ENCODE measurements at regions not wholly inside any gene's neighbourhood (a gene's known extent, or its start where the extent isn't known, plus 50 kb on each side); places are given as distances from the start of the nearest gene placed in this dataset.

GRCh38 chr12:25025260-25025659 lies 76.4 kb upstream of the BCAT1 start:
- H3K4me3 Mint-ChIP-seq = no peak overlapping the region
- H3K36me3 Mint-ChIP-seq = no peaks in the 10 kb centered on the region
- TF ChIP-seq RELA (CRISPR knock-in tag; IDR thresholded peaks at IDR 0.05; ENCODE audit: borderline replicate concordance) (no peak), ZNF423 (CRISPR knock-in tag; IDR thresholded peaks at IDR 0.05) (no peak), FOXK1 (CRISPR knock-in tag; IDR thresholded peaks at IDR 0.05) (no peak), ZNF317 (CRISPR knock-in tag; IDR thresholded peaks at IDR 0.05; ENCODE audit: borderline replicate concordance, low read depth) (no peak), ZNF671 (CRISPR knock-in tag; IDR thresholded peaks at IDR 0.05) (no peak), HMGA2 (CRISPR knock-in tag; IDR thresholded peaks at IDR 0.05) (no peak)
- TF ChIP-seq, protein P1, sequence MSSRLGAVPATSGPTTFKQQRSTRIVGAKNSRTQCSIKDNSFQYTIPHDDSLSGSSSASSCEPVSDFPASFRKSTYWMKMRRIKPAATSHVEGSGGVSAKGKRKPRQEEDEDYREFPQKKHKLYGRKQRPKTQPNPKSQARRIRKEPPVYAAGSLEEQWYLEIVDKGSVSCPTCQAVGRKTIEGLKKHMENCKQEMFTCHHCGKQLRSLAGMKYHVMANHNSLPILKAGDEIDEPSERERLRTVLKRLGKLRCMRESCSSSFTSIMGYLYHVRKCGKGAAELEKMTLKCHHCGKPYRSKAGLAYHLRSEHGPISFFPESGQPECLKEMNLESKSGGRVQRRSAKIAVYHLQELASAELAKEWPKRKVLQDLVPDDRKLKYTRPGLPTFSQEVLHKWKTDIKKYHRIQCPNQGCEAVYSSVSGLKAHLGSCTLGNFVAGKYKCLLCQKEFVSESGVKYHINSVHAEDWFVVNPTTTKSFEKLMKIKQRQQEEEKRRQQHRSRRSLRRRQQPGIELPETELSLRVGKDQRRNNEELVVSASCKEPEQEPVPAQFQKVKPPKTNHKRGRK (CRISPR knock-in tag; IDR thresholded peaks at IDR 0.05; ENCODE audit: borderline replicate concordance) = no peak
- TF ChIP-seq, protein P2, sequence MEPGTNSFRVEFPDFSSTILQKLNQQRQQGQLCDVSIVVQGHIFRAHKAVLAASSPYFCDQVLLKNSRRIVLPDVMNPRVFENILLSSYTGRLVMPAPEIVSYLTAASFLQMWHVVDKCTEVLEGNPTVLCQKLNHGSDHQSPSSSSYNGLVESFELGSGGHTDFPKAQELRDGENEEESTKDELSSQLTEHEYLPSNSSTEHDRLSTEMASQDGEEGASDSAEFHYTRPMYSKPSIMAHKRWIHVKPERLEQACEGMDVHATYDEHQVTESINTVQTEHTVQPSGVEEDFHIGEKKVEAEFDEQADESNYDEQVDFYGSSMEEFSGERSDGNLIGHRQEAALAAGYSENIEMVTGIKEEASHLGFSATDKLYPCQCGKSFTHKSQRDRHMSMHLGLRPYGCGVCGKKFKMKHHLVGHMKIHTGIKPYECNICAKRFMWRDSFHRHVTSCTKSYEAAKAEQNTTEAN (CRISPR knock-in tag; IDR thresholded peaks at IDR 0.05) = no peak
- TF ChIP-seq, protein P3, sequence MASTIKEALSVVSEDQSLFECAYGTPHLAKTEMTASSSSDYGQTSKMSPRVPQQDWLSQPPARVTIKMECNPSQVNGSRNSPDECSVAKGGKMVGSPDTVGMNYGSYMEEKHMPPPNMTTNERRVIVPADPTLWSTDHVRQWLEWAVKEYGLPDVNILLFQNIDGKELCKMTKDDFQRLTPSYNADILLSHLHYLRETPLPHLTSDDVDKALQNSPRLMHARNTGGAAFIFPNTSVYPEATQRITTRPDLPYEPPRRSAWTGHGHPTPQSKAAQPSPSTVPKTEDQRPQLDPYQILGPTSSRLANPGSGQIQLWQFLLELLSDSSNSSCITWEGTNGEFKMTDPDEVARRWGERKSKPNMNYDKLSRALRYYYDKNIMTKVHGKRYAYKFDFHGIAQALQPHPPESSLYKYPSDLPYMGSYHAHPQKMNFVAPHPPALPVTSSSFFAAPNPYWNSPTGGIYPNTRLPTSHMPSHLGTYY (CRISPR knock-in tag; IDR thresholded peaks at IDR 0.05) = no peak
- TF ChIP-seq, protein P4, sequence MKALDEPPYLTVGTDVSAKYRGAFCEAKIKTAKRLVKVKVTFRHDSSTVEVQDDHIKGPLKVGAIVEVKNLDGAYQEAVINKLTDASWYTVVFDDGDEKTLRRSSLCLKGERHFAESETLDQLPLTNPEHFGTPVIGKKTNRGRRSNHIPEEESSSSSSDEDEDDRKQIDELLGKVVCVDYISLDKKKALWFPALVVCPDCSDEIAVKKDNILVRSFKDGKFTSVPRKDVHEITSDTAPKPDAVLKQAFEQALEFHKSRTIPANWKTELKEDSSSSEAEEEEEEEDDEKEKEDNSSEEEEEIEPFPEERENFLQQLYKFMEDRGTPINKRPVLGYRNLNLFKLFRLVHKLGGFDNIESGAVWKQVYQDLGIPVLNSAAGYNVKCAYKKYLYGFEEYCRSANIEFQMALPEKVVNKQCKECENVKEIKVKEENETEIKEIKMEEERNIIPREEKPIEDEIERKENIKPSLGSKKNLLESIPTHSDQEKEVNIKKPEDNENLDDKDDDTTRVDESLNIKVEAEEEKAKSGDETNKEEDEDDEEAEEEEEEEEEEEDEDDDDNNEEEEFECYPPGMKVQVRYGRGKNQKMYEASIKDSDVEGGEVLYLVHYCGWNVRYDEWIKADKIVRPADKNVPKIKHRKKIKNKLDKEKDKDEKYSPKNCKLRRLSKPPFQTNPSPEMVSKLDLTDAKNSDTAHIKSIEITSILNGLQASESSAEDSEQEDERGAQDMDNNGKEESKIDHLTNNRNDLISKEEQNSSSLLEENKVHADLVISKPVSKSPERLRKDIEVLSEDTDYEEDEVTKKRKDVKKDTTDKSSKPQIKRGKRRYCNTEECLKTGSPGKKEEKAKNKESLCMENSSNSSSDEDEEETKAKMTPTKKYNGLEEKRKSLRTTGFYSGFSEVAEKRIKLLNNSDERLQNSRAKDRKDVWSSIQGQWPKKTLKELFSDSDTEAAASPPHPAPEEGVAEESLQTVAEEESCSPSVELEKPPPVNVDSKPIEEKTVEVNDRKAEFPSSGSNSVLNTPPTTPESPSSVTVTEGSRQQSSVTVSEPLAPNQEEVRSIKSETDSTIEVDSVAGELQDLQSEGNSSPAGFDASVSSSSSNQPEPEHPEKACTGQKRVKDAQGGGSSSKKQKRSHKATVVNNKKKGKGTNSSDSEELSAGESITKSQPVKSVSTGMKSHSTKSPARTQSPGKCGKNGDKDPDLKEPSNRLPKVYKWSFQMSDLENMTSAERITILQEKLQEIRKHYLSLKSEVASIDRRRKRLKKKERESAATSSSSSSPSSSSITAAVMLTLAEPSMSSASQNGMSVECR (CRISPR knock-in tag; IDR thresholded peaks at IDR 0.05; ENCODE audit: borderline replicate concordance) = no peak
- TF ChIP-seq, protein P5, sequence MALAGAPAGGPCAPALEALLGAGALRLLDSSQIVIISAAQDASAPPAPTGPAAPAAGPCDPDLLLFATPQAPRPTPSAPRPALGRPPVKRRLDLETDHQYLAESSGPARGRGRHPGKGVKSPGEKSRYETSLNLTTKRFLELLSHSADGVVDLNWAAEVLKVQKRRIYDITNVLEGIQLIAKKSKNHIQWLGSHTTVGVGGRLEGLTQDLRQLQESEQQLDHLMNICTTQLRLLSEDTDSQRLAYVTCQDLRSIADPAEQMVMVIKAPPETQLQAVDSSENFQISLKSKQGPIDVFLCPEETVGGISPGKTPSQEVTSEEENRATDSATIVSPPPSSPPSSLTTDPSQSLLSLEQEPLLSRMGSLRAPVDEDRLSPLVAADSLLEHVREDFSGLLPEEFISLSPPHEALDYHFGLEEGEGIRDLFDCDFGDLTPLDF (CRISPR knock-in tag; IDR thresholded peaks at IDR 0.05) = no peak
- H3K4me1 Mint-ChIP-seq = no peaks in the 10 kb centered on the region
- H3K27me3 Mint-ChIP-seq (ENCODE audit: low read depth) = no peaks in the 10 kb centered on the region
- ChIA-PET CTCF (interaction anchor here (0.9 to 1.1 kb wide), 3 partner anchors 28 to 130 kb away, joined by 3 to 4 read pairs (median 3); no protein-coding TSS in a partner anchor), POLR2A (no interaction called here)
- DNase-seq (ENCODE audit: low spot score) (no peak), ATAC-seq (peak; percentile 38; the same call in 1 of the 2 replicates)
- H3K9me3 Mint-ChIP-seq = 0 out of 2 replicates have a peak, but pooled peaks cover 1% of the 10 kb centered on the region
- no peak overlapping the region for H3K27ac Mint-ChIP-seq

DNA sequence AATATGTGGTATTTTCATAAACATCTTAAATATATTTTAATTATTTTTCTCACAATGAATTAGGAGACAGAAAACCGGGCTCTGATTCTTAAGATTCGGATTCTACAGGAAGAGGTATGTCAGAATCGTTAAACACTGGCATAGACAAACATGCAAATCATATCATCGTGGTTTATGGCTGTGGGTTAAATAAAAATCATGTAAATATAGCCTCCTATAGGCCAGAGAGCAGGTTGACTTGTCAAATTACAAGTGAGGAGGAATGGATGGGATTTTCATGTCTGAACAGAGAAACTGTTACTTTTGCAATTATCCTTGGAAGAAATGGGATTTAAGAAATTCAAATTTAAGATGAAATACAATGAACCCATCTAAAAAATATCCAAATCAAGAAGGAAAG lies 74.9 kb upstream of the BCAT1 start:
- H3K27me3 Mint-ChIP-seq (ENCODE audit: low read depth) = no peaks in the 10 kb centered on the region
- ChIA-PET CTCF (no interaction called here), POLR2A (no interaction called here)
- no peaks in the 10 kb centered on the region for H3K36me3 Mint-ChIP-seq
- no peaks in the 10 kb centered on the region for H3K4me1 Mint-ChIP-seq
- ATAC-seq (no peak), DNase-seq (ENCODE audit: low spot score) (no peak)
- H3K4me3 Mint-ChIP-seq = no peak overlapping the region
- TF ChIP-seq ATF1 (CRISPR knock-in tag; IDR thresholded peaks at IDR 0.05) = no peak
- no peak for TF ChIP-seq HMGA2 (CRISPR knock-in tag; IDR thresholded peaks at IDR 0.05)
- TF ChIP-seq, protein P6, sequence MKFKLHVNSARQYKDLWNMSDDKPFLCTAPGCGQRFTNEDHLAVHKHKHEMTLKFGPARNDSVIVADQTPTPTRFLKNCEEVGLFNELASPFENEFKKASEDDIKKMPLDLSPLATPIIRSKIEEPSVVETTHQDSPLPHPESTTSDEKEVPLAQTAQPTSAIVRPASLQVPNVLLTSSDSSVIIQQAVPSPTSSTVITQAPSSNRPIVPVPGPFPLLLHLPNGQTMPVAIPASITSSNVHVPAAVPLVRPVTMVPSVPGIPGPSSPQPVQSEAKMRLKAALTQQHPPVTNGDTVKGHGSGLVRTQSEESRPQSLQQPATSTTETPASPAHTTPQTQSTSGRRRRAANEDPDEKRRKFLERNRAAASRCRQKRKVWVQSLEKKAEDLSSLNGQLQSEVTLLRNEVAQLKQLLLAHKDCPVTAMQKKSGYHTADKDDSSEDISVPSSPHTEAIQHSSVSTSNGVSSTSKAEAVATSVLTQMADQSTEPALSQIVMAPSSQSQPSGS (CRISPR knock-in tag; IDR thresholded peaks at IDR 0.05; ENCODE audit: borderline replicate concordance, low read depth) = no peak
- TF ChIP-seq NR1H2 (CRISPR knock-in tag; IDR thresholded peaks at IDR 0.05) = no peak
- TF ChIP-seq ZNF219 (CRISPR knock-in tag; IDR thresholded peaks at IDR 0.05; ENCODE audit: borderline replicate concordance) = no peak
- TF ChIP-seq SMAD4 (CRISPR knock-in tag; IDR thresholded peaks at IDR 0.05) = no peak
- TF ChIP-seq TEAD4 (CRISPR knock-in tag; IDR thresholded peaks at IDR 0.05) = no peak
- peaks cover 16% of the 10 kb centered on the region for H3K9me3 Mint-ChIP-seq
- H3K27ac Mint-ChIP-seq = no peak overlapping the region
